HS-5 (cell line): ENCODE measurements at regions not wholly inside any gene's neighbourhood (a gene's known extent, or its start where the extent isn't known, plus 50 kb on each side); places are given as distances from the start of the nearest gene placed in this dataset.

Source experiments
- DNase-seq: peaks from one replicate; pipeline ENCODE4 v3.0.0-alpha.2; 2012; ENCODE audit warnings: low read depth

- DNase-seq = no peak
Observed at GRCh38 chr11:92480499-92480898, 255.9 kb downstream of the FAT3 start.

DNA sequence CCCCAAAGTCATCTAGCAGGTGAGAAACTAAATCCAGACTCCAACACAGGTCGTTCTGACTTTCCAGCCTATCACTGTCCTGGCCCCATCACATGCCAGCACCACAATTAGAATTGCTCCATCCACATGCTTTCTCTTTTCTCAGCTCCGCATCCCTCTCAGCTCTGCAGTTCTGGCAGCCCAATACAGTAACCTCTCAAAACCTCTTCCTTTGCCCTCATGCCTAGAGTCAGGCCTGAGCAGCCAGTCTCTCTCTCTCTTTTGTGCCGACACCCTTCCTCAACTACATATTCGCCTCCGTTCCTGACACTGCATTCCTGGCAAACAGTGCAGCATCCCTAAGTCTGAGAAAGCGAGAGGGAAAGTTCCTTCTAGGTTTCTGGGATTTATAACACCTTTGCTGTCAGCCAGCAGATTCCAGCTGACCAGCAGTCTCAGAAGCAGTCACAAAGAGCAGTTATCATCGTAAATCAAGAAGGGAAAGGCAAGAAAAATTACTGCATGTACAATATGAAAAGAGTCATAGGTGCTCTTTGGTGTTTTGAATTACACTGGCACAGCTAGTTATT is 258.0 kb downstream of the FAT3 start:
- DNase-seq = no peak

GRCh38 chr11:92484570-92484969 is 260.0 kb downstream of the FAT3 start:
- no peak for DNase-seq

- no peak for DNase-seq
Observed at GRCh38 chr11:92489826-92490399, 265.3 kb downstream of the FAT3 start.

- no peak for DNase-seq
Observed at GRCh38 chr11:92492372-92492771, 267.8 kb downstream of the FAT3 start.

DNA sequence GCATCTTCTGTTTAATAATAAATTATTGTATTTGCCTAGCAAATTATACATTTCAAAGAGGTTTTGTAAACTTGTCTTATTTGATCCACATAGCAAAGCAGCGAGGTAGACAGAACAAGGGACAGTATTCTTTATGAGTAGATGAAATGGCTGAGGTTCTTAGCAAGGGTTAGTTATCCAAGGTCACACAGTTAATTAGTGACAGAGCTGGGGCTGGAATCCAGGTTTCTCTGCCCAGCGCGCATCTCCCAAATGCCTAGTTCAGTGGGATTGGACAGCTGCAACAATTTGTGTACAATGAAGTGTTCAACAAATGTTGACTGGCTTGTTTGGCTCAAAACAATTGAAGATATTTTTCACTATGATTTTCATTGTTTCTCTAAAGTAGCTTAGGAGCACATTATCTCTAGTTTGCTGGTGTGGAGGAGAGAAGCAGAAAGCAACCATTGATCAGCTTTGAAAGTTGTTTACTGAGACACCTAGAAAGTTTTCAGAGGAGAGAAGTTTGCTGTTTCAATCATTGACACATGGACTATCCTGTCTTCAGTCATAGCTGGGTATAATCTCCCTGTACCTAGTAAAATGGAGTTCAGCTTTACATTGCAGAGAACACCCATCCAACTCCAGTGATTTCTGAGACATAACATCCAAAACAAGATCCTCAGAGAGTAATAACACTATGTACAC is 270.6 kb downstream of the FAT3 start:
- no peak for DNase-seq

GRCh38 chr11:92500453-92500852 is 275.8 kb downstream of the FAT3 start:
- no peak for DNase-seq

DNA sequence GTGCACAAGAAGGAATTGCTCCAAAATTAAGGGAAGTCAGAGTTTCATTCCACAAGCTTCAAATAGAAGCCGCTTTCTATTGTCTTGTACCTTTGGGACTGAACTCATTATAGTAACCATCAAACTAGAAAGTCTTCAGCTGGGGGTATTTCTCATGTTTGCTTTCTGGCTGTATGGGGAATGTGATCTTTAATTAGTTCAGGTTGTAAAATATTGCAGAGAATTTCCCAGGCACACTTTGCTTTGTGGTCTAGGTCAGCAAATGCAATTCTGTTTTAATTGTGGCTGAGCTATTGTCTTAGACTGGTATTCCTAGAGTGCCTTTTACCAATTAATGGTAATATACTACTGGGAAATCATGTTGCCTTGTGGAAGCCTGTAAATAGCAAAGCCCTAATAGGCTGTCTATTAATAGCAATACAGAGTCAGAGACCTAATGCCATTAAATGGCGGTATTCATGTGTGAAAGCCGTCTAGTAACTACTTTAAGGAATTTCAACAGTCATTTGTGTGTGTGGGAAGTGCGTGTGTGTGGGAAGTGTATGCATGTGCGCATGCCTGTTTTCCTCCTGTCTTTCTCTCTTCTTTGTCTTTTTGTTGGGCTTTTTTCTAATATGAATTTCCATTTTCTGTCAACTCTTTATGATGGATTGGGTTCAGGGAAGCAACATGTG is 276.6 kb downstream of the FAT3 start:
- DNase-seq = no peak

GRCh38 chr11:92504004-92504403 is 279.4 kb downstream of the FAT3 start:
- no peak for DNase-seq

- DNase-seq = no peak
Observed at GRCh38 chr11:92504534-92504933, 279.9 kb downstream of the FAT3 start.

- no peak for DNase-seq
Observed at GRCh38 chr11:92505689-92506088, 281.1 kb downstream of the FAT3 start.

DNA sequence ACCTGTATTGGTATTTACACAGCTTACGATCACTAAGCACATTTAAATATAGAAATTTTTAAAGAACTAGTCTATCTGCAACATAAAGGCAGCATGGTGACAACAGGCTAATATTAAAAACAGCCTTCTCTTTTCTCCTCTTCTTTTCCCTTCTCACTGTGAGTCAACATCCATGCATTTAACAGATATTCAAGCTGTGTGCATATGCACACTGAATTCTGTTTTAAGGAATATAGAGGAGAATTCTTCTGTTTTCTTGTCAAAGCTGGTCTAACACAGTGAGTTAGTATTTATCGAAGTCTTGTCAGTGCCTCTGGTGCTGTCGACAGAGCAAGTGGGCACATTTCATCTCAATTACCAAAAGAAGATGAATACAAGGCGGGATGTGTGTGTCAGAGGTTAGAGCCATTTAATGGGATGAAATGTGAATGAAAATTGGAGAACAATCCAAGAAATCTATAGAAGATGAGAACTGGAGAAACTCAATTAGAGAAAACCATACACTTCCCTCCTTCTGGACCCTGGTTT is 282.3 kb downstream of the FAT3 start:
- no peak for DNase-seq

DNA sequence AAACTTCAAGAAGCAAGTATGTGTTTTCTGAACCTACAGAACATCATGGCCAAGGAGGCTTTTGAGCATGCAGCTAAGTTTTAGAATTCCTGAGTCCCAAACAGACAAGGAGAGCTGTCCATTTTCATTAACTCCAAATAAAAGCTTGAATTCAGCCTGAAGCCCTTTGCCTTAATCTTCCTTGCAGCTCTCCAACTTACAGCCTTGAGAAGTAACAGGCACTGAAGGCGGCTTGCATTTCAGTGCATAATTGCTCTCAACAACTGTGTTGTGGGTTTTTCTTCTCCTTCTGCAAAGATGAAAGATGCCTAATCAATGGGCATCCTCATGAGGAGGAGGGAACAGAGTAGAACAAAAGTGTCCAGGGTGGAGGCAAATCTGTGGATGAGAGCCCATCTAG is 286.0 kb downstream of the FAT3 start:
- no peak for DNase-seq

- no peak for DNase-seq
Observed at GRCh38 chr11:92511522-92512203, 287.0 kb downstream of the FAT3 start.

GRCh38 chr11:92512204-92512569 is 287.6 kb downstream of the FAT3 start:
- DNase-seq = no peak

GRCh38 chr11:92523611-92524010 is 299.0 kb downstream of the FAT3 start:
- DNase-seq = no peak

DNA sequence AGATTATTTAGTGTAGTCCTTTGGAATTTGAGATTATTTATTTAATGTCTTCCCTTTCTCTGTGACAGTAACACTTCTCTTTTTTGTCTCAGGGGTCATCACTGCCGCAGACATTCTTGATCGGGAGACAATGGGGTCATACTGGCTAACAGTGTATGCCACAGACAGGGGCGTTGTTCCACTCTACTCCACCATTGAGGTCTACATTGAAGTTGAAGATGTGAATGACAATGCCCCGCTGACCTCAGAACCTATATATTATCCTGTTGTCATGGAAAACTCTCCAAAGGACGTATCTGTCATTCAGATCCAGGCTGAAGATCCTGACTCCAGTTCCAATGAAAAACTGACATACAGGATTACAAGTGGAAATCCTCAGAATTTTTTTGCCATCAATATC is 299.9 kb downstream of the FAT3 start:
- DNase-seq = no peak

GRCh38 chr11:92527467-92527866 is 302.8 kb downstream of the FAT3 start:
- DNase-seq = no peak

GRCh38 chr11:92528001-92528400 is 303.4 kb downstream of the FAT3 start:
- DNase-seq = no peak

GRCh38 chr11:92531065-92531739 is 306.6 kb downstream of the FAT3 start:
- DNase-seq = no peak

GRCh38 chr11:92533657-92534335 is 309.2 kb downstream of the FAT3 start:
- no peak for DNase-seq
